Keratinocyte (primary cell): ENCODE measurements at regions not wholly inside any gene's neighbourhood (a gene's known extent, or its start where the extent isn't known, plus 50 kb on each side); places are given as distances from the start of the nearest gene placed in this dataset.

Source experiments
- DNase-seq: peaks from one replicate; pipeline ENCODE4 v3.0.0-alpha.2; 2011; ENCODE audit warnings: low read depth, missing footprints, low spot score
- FAIRE-seq: peaks from 2 replicates; lab custom pipeline; 2011; peaks lifted over from hg19 to GRCh38; lab: Jason Lieb, UNC
- H2AFZ ChIP-seq: 2 replicates; pipeline ENCODE4 v1.6.0; 2012; ENCODE audit warnings: low read length, control low read depth, inconsistent platforms; ENCODE audit not compliant: control insufficient read depth
- H3K27ac ChIP-seq: 2 replicates; pipeline ENCODE4 v1.5.1; 2011; ENCODE audit warnings: low read length; ENCODE audit not compliant: control insufficient read depth, insufficient read depth
- H3K27me3 ChIP-seq: 3 replicates; pipeline ENCODE4 v1.6.0; 2011; ENCODE audit warnings: low read length; ENCODE audit not compliant: control insufficient read depth, insufficient read depth; ENCODE audit errors: extremely low read depth
- H3K36me3 ChIP-seq, 2 experiments: 2 replicates in 1 of 2; 3 replicates in 1 of 2; pipeline ENCODE4 v1.5.1; 2011; ENCODE audit warnings: low read length in 2 of 2, mild to moderate bottlenecking in 1 of 2; ENCODE audit not compliant: control insufficient read depth in 2 of 2, insufficient read depth in 2 of 2; ENCODE audit errors: extremely low read depth in 1 of 2
- H3K4me1 ChIP-seq: 3 replicates; pipeline ENCODE4 v1.5.1; 2011; ENCODE audit warnings: low read length; ENCODE audit not compliant: control insufficient read depth, insufficient read depth; ENCODE audit errors: extremely low read depth
- H3K4me2 ChIP-seq: 3 replicates; pipeline ENCODE4 v1.6.0; 2011; ENCODE audit warnings: low read depth, low read length; ENCODE audit not compliant: control insufficient read depth, insufficient read depth; ENCODE audit errors: extremely low read depth
- H3K4me3 ChIP-seq, 3 experiments: fragments of 200-600 bp in 1 of 3; sonication (generic) in 1 of 3; 2 replicates in 2 of 3; 3 replicates in 1 of 3; pipeline ENCODE4 v1.5.1; 2011 to 2016; ENCODE audit warnings: low read length in 3 of 3, mild to moderate bottlenecking in 3 of 3, control low read depth in 2 of 3, inconsistent platforms in 1 of 3, low read depth in 1 of 3, mixed read lengths in 1 of 3, mixed run types in 1 of 3, moderate library complexity in 1 of 3; ENCODE audit not compliant: control insufficient read depth in 2 of 3, insufficient read depth in 2 of 3; ENCODE audit errors: extremely low read depth in 1 of 3
- H3K79me2 ChIP-seq: 2 replicates; pipeline ENCODE4 v1.6.0; 2012; ENCODE audit warnings: low read length; ENCODE audit not compliant: control insufficient read depth, insufficient read depth
- H3K9ac ChIP-seq: 3 replicates; pipeline ENCODE4 v1.6.0; 2011; ENCODE audit warnings: low read length; ENCODE audit not compliant: control insufficient read depth, insufficient read depth; ENCODE audit errors: extremely low read depth
- H3K9me1 ChIP-seq: 3 replicates; pipeline ENCODE4 v1.6.0; 2011; ENCODE audit warnings: low read length; ENCODE audit not compliant: control insufficient read depth, insufficient read depth; ENCODE audit errors: extremely low read depth
- H3K9me3 ChIP-seq: 2 replicates; pipeline ENCODE4 v1.5.1; 2012; ENCODE audit warnings: low read depth, low read length; ENCODE audit not compliant: control insufficient read depth
- H4K20me1 ChIP-seq: 3 replicates; pipeline ENCODE4 v1.6.0; 2011; ENCODE audit warnings: low read length; ENCODE audit not compliant: control insufficient read depth, insufficient read depth; ENCODE audit errors: extremely low read depth
- CTCF ChIP-seq, 3 experiments: IDR thresholded peaks in 1 of 3; conservative IDR thresholded peaks in 1 of 3; optimal IDR thresholded peaks in 1 of 3; 2 replicates in 2 of 3; 3 replicates in 1 of 3; pipeline versions ENCODE3 to v1.5.1; 2011; ENCODE audit warnings: low read length in 3 of 3, mild to moderate bottlenecking in 3 of 3, moderate library complexity in 2 of 3, control low read depth in 1 of 3, inconsistent platforms in 1 of 3; ENCODE audit not compliant: insufficient read depth in 2 of 3; ENCODE audit errors: extremely low read depth in 1 of 3
- EZH2 ChIP-seq: IDR thresholded peaks from one replicate; pipeline ENCODE4 v1.6.1; 2012; ENCODE audit warnings: inconsistent platforms, mild to moderate bottlenecking, low read length, moderate library complexity
- dilution Hi-C: fragments of 300-500 bp; cut with MboI; formaldehyde crosslinking; loops from one replicate; pipeline ENCODE4 v1.7.0; 2020; ENCODE audit warnings: low sequenced_read_pairs; ENCODE audit not compliant: extremely low pct_ligation_motif_present

GRCh38 chr11:38226684-38227083 is 1628.6 kb upstream of the RAG2 start:
- Histone ChIP-seq H2AFZ (no peak overlapping the region), H3K79me2 (no peaks in the 10 kb centered on the region), H3K9me3 (no peaks in the 10 kb centered on the region), H3K4me3 (no peak overlapping the region), H3K27ac (no peak overlapping the region), H3K4me2 (no peak overlapping the region), H3K4me1 (no peaks in the 10 kb centered on the region), H3K9ac (no peak overlapping the region), H3K27me3 (no peaks in the 10 kb centered on the region), H4K20me1 (no peaks in the 10 kb centered on the region), H3K36me3 (no peaks in the 10 kb centered on the region), H3K9me1 (no peaks in the 10 kb centered on the region)
- TF ChIP-seq CTCF (optimal IDR thresholded peaks at IDR 0.05 in 1 of 3, IDR thresholded peaks at IDR 0.05 in 1 of 3, conservative IDR thresholded peaks at IDR 0.05 in 1 of 3; ENCODE audit: extremely low read depth in 1 of 3, insufficient read depth in 2 of 3, low read length in 3 of 3) = no peak
- TF ChIP-seq EZH2 = no peak
- no peak for FAIRE-seq
- dilution Hi-C loops = no loop called here
- DNase-seq = no peak

GRCh38 chr11:38221295-38221694 is 1623.3 kb upstream of the RAG2 start:
- dilution Hi-C loops = no loop called here
- H2AFZ ChIP-seq = no peak overlapping the region
- H3K36me3 ChIP-seq = no peaks in the 10 kb centered on the region

More at GRCh38 chr11:38221295-38221694, 1623.3 kb upstream of the RAG2 start:
- no peaks in the 10 kb centered on the region for H3K9me3 ChIP-seq
- no peaks in the 10 kb centered on the region for H3K9me1 ChIP-seq
- no peak overlapping the region for H3K4me2 ChIP-seq
- no peak for DNase-seq
- no peaks in the 10 kb centered on the region for H3K4me1 ChIP-seq
- H3K9ac ChIP-seq = no peak overlapping the region
- no peak overlapping the region for H3K4me3 ChIP-seq
- no peaks in the 10 kb centered on the region for H3K79me2 ChIP-seq
- TF ChIP-seq CTCF (optimal IDR thresholded peaks at IDR 0.05 in 1 of 3, IDR thresholded peaks at IDR 0.05 in 1 of 3, conservative IDR thresholded peaks at IDR 0.05 in 1 of 3; ENCODE audit: extremely low read depth in 1 of 3, insufficient read depth in 2 of 3, low read length in 3 of 3) (no peak), EZH2 (no peak)
- no peaks in the 10 kb centered on the region for H4K20me1 ChIP-seq
- no peaks in the 10 kb centered on the region for H3K27me3 ChIP-seq
- no peak for FAIRE-seq
- H3K27ac ChIP-seq = no peak overlapping the region
